Activated CD4-positive, alpha-beta T cell treated with anti-CD3 and anti-CD28 coated beads, Interleukin-10, Interleukin-2, amounts not matched to agents 100 ng/mL and 50 ng/mL, durations not matched to agents 16 hours and 8 hours (primary cell): ENCODE measurements at regions not wholly inside any gene's neighbourhood (a gene's known extent, or its start where the extent isn't known, plus 50 kb on each side); places are given as distances from the start of the nearest gene placed in this dataset.

Source experiments
- DNase-seq: peaks from one replicate; pipeline ENCODE4 v3.0.0-alpha.2; 2020

- no peak for DNase-seq
Observed at GRCh38 chr5:5658889-5659465, 236.5 kb downstream of the ICE1 start.

GRCh38 chr5:5658226-5658625 is 235.7 kb downstream of the ICE1 start:
- DNase-seq = no peak

- DNase-seq = no peak
Observed at GRCh38 chr5:5652181-5652580, 229.7 kb downstream of the ICE1 start.

GRCh38 chr5:5650949-5651348 is 228.5 kb downstream of the ICE1 start:
- DNase-seq = no peak

- DNase-seq = no peak
Observed at GRCh38 chr5:5650242-5650641, 227.8 kb downstream of the ICE1 start.

- no peak for DNase-seq
Observed at GRCh38 chr5:5649641-5650040, 227.2 kb downstream of the ICE1 start.

GRCh38 chr5:5648694-5649093 is 226.2 kb downstream of the ICE1 start:
- DNase-seq = no peak

GRCh38 chr5:5645891-5646290 is 223.4 kb downstream of the ICE1 start:
- DNase-seq = no peak

GRCh38 chr5:5645198-5645597 is 222.7 kb downstream of the ICE1 start:
- no peak for DNase-seq

- no peak for DNase-seq
Observed at GRCh38 chr5:5644249-5644648, 221.8 kb downstream of the ICE1 start.

GRCh38 chr5:5643481-5643880 is 221.0 kb downstream of the ICE1 start:
- no peak for DNase-seq

GRCh38 chr5:5638211-5638610 is 215.7 kb downstream of the ICE1 start:
- DNase-seq = no peak

GRCh38 chr5:5637173-5637572 is 214.7 kb downstream of the ICE1 start:
- no peak for DNase-seq

GRCh38 chr5:5634817-5635216 is 212.3 kb downstream of the ICE1 start:
- DNase-seq = no peak

- no peak for DNase-seq
Observed at GRCh38 chr5:5633579-5633978, 211.1 kb downstream of the ICE1 start.

- no peak for DNase-seq
Observed at GRCh38 chr5:5632678-5633077, 210.2 kb downstream of the ICE1 start.

GRCh38 chr5:5629607-5629978 is 207.1 kb downstream of the ICE1 start:
- DNase-seq = no peak

- no peak for DNase-seq
Observed at GRCh38 chr5:5628866-5629606, 206.6 kb downstream of the ICE1 start.

- DNase-seq = no peak
Observed at GRCh38 chr5:5626412-5626811, 203.9 kb downstream of the ICE1 start.

- DNase-seq = no peak
Observed at GRCh38 chr5:5625491-5625890, 203.0 kb downstream of the ICE1 start.

GRCh38 chr5:5623397-5623796 is 200.9 kb downstream of the ICE1 start:
- no peak for DNase-seq

GRCh38 chr5:5622806-5623205 is 200.3 kb downstream of the ICE1 start:
- no peak for DNase-seq

GRCh38 chr5:5619546-5619945 is 197.1 kb downstream of the ICE1 start:
- no peak for DNase-seq

- DNase-seq = no peak
Observed at GRCh38 chr5:5617024-5617423, 194.5 kb downstream of the ICE1 start.

- DNase-seq = no peak
Observed at GRCh38 chr5:5616247-5616895, 193.9 kb downstream of the ICE1 start.
